Breast epithelium (tissue), 4 donors: ENCODE measurements at regions not wholly inside any gene's neighbourhood (a gene's known extent, or its start where the extent isn't known, plus 50 kb on each side); places are given as distances from the start of the nearest gene placed in this dataset.

Experiments used
- DNase-seq, 2 donors: peaks; one replicate each; pipeline ENCODE4 v3.0.0-alpha.2; 2019; ENCODE audit warnings: low spot score in 2 of 2
- H3K27ac ChIP-seq, 2 donors: fragments of 200-600 bp; sonication (generic) in 1 of 2; one replicate each; pipeline ENCODE4 v1.5.1; 2016 to 2019; ENCODE audit warnings: mild to moderate bottlenecking in 1 of 2
- H3K27me3 ChIP-seq, 2 donors: fragments of 200-600 bp; sonication (generic) in 1 of 2; one replicate each; pipeline versions ENCODE4 v1.5.1 to v1.6.0; 2017 to 2019; ENCODE audit warnings: control low read depth in 1 of 2, mild to moderate bottlenecking in 1 of 2
- H3K36me3 ChIP-seq: fragments of 200-600 bp; one replicate; pipeline ENCODE4 v1.5.1; 2019
- H3K4me1 ChIP-seq, 2 donors: fragments of 200-600 bp; sonication (generic); one replicate each; pipeline ENCODE4 v1.5.1; 2016 to 2019; ENCODE audit warnings: control low read depth in 1 of 2
- H3K4me3 ChIP-seq, 3 donors: fragments of 200-600 bp; sonication (generic); 1 replicate in 2 of 3; 2 replicates in 1 of 3; pipeline ENCODE4 v1.5.1; 2016 to 2019; ENCODE audit warnings: mild to moderate bottlenecking in 3 of 3, moderate library complexity in 2 of 3
- H3K9me3 ChIP-seq, 2 donors: fragments of 200-600 bp; sonication (generic) in 1 of 2; one replicate each; pipeline ENCODE4 v1.5.1; 2016 to 2019; ENCODE audit warnings: control low read depth in 1 of 2
- CTCF ChIP-seq, 3 donors: fragments of 450-650 bp; IDR thresholded peaks; one replicate each; pipeline ENCODE4 v1.5.1; 2016 to 2017; ENCODE audit warnings: antibody characterized with exemption in 3 of 3, mild to moderate bottlenecking in 3 of 3, moderate library complexity in 3 of 3
- POLR2A ChIP-seq: fragments of 450-650 bp; IDR thresholded peaks from one replicate; pipeline ENCODE4 v1.6.1; 2016; ENCODE audit warnings: antibody characterized with exemption, mild to moderate bottlenecking, moderate library complexity
- POLR2AphosphoS5 ChIP-seq, 3 donors: sonication (generic); formaldehyde crosslinking; IDR thresholded peaks; one replicate each; pipeline ENCODE4 v1.6.1; 2017; ENCODE audit warnings: antibody characterized with exemption in 3 of 3
- intact Hi-C: fragments of 100-400 bp; cut with DNase I; formaldehyde crosslinking; loops from one replicate; pipeline ENCODE4 v1.15.1; 2023; ENCODE audit warnings: low total_unique reads

GRCh38 chr4:104726002-104726401 is 231.3 kb upstream of the CXXC4 start:
- intact Hi-C loops, result no loop called here
- Histone ChIP-seq H3K4me3 (no peak overlapping the region), H3K27me3 (no peaks in the 10 kb centered on the region), H3K36me3 (no peaks in the 10 kb centered on the region), H3K4me1 (no peaks in the 10 kb centered on the region), H3K9me3 (no peaks in the 10 kb centered on the region), H3K27ac (no peak overlapping the region)
- TF ChIP-seq POLR2A (no peak), CTCF (IDR thresholded peaks at IDR 0.05) (no peak), POLR2AphosphoS5 (IDR thresholded peaks at IDR 0.05) (no peak)
- DNase-seq, result no peak

GRCh38 chr4:104727643-104728042 is 232.9 kb upstream of the CXXC4 start:
- TF ChIP-seq POLR2A, result no peak
- TF ChIP-seq POLR2AphosphoS5 (IDR thresholded peaks at IDR 0.05), result no peak
- no peak for TF ChIP-seq CTCF (IDR thresholded peaks at IDR 0.05)
- H3K9me3 ChIP-seq, result no peaks in the 10 kb centered on the region
- no peaks in the 10 kb centered on the region for H3K4me1 ChIP-seq
- H3K27me3 ChIP-seq, result no peaks in the 10 kb centered on the region
- H3K27ac ChIP-seq, result no peak overlapping the region
- intact Hi-C loops, result no loop called here
- H3K4me3 ChIP-seq, result no peak overlapping the region
- DNase-seq, result no peak
- H3K36me3 ChIP-seq, result no peaks in the 10 kb centered on the region

GRCh38 chr4:104728380-104729122 is 233.9 kb upstream of the CXXC4 start:
- Histone ChIP-seq H3K27ac (no peak overlapping the region), H3K27me3 (no peaks in the 10 kb centered on the region), H3K36me3 (no peaks in the 10 kb centered on the region), H3K4me1 (no peaks in the 10 kb centered on the region), H3K9me3 (no peaks in the 10 kb centered on the region), H3K4me3 (no peak overlapping the region)
- no peak for TF ChIP-seq POLR2A
- no peak for TF ChIP-seq POLR2AphosphoS5 (IDR thresholded peaks at IDR 0.05)
- no peak for TF ChIP-seq CTCF (IDR thresholded peaks at IDR 0.05)
- intact Hi-C loops, result no loop called here
- DNase-seq, result no peak

GRCh38 chr4:104732766-104733165 is 238.1 kb upstream of the CXXC4 start:
- no peak overlapping the region for H3K27ac ChIP-seq
- H3K9me3 ChIP-seq, result no peaks in the 10 kb centered on the region
- H3K4me3 ChIP-seq, result no peak overlapping the region
- no peaks in the 10 kb centered on the region for H3K27me3 ChIP-seq
- H3K4me1 ChIP-seq, result no peaks in the 10 kb centered on the region
- DNase-seq, result no peak
- intact Hi-C loops, result no loop called here
- no peaks in the 10 kb centered on the region for H3K36me3 ChIP-seq
- no peak for TF ChIP-seq POLR2AphosphoS5 (IDR thresholded peaks at IDR 0.05)
- TF ChIP-seq CTCF (IDR thresholded peaks at IDR 0.05), result no peak
- no peak for TF ChIP-seq POLR2A

- H3K4me3 ChIP-seq, result no peak overlapping the region
- no peaks in the 10 kb centered on the region for H3K9me3 ChIP-seq
- no peaks in the 10 kb centered on the region for H3K27me3 ChIP-seq
- no peaks in the 10 kb centered on the region for H3K36me3 ChIP-seq
- intact Hi-C loops, result no loop called here
- no peaks in the 10 kb centered on the region for H3K4me1 ChIP-seq
- TF ChIP-seq POLR2A, result no peak
- no peak for TF ChIP-seq POLR2AphosphoS5 (IDR thresholded peaks at IDR 0.05)
- TF ChIP-seq CTCF (IDR thresholded peaks at IDR 0.05), result no peak
- no peak overlapping the region for H3K27ac ChIP-seq
- no peak for DNase-seq
Observed at GRCh38 chr4:104735174-104735573, 240.5 kb upstream of the CXXC4 start.
